Neural cell (in vitro differentiated cells): ENCODE measurements at regions not wholly inside any gene's neighbourhood (a gene's known extent, or its start where the extent isn't known, plus 50 kb on each side); places are given as distances from the start of the nearest gene placed in this dataset.

Experiments used
- EP300 ChIP-seq: fragments of 450-650 bp; conservative IDR thresholded peaks from 2 replicates; pipeline ENCODE4 v1.6.1; 2014; ENCODE audit warnings: antibody characterized with exemption, mild to moderate bottlenecking, moderate library complexity; ENCODE audit not compliant: poor library complexity, severe bottlenecking
- EZH2 ChIP-seq: fragments of 200-600, 300-800 bp; shearing (Covaris generic), sonication (generic); IDR thresholded peaks from 2 replicates; pipeline ENCODE4 v1.6.1; 2014; ENCODE audit warnings: antibody characterized with exemption, low read length, borderline replicate concordance, mild to moderate bottlenecking; ENCODE audit not compliant: insufficient read depth, poor library complexity, severe bottlenecking
- MXI1 ChIP-seq: fragments of 450-650 bp; conservative IDR thresholded peaks from 2 replicates; pipeline ENCODE4 v1.6.1; 2014; ENCODE audit warnings: antibody characterized with exemption, mild to moderate bottlenecking; ENCODE audit not compliant: poor library complexity, severe bottlenecking
- POLR2AphosphoS5 ChIP-seq: IDR thresholded peaks from 2 replicates; pipeline ENCODE4 v1.6.1; 2012
- RAD21 ChIP-seq: fragments of 450-650 bp; conservative IDR thresholded peaks from 2 replicates; pipeline ENCODE4 v1.6.1; 2014; ENCODE audit warnings: antibody characterized with exemption, mild to moderate bottlenecking, moderate library complexity
- SMC3 ChIP-seq: fragments of 450-650 bp; conservative IDR thresholded peaks from 2 replicates; pipeline ENCODE4 v1.6.1; 2014; ENCODE audit warnings: antibody characterized with exemption, mild to moderate bottlenecking, moderate library complexity; ENCODE audit not compliant: poor library complexity
- TAF1 ChIP-seq: IDR thresholded peaks from 2 replicates; pipeline ENCODE4 v1.6.1; 2012; ENCODE audit warnings: low read depth
- TF ChIP-seq, protein P1 (sequence below): fragments of 450-650 bp; IDR thresholded peaks from 2 replicates; pipeline ENCODE4 v1.5.1; 2014; ENCODE audit warnings: antibody characterized with exemption, mild to moderate bottlenecking, moderate library complexity; ENCODE audit not compliant: poor library complexity, severe bottlenecking
- TF ChIP-seq, protein P2 (sequence below): IDR thresholded peaks from 2 replicates; pipeline ENCODE4 v1.6.1; 2012; ENCODE audit warnings: borderline replicate concordance

DNA sequence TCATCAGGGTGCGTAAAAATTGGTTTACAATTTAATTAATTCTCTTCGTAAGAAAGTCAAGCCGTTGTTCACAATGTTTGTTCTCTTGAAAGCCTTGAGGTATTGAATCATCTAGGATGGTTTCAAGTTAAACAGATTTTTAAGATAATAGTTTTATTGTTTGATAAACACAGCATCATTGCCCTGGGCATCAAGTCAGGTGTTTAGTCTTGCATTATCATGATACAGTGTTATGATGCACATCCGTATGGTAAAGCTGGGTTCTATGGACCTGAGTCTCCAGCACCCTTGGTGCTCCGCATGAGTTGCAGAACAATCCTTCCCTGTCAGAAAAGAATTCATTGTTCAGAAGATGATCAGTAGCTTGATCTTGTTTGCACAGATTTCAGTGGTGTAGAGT is 359.5 kb downstream of the LMO4 start:
- TF ChIP-seq SMC3 (no peak), EZH2 (no peak), EP300 (no peak), POLR2AphosphoS5 (no peak), MXI1 (no peak), RAD21 (no peak), TAF1 (no peak)
- TF ChIP-seq, protein P1, sequence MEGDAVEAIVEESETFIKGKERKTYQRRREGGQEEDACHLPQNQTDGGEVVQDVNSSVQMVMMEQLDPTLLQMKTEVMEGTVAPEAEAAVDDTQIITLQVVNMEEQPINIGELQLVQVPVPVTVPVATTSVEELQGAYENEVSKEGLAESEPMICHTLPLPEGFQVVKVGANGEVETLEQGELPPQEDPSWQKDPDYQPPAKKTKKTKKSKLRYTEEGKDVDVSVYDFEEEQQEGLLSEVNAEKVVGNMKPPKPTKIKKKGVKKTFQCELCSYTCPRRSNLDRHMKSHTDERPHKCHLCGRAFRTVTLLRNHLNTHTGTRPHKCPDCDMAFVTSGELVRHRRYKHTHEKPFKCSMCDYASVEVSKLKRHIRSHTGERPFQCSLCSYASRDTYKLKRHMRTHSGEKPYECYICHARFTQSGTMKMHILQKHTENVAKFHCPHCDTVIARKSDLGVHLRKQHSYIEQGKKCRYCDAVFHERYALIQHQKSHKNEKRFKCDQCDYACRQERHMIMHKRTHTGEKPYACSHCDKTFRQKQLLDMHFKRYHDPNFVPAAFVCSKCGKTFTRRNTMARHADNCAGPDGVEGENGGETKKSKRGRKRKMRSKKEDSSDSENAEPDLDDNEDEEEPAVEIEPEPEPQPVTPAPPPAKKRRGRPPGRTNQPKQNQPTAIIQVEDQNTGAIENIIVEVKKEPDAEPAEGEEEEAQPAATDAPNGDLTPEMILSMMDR, result no peak
- TF ChIP-seq, protein P2, sequence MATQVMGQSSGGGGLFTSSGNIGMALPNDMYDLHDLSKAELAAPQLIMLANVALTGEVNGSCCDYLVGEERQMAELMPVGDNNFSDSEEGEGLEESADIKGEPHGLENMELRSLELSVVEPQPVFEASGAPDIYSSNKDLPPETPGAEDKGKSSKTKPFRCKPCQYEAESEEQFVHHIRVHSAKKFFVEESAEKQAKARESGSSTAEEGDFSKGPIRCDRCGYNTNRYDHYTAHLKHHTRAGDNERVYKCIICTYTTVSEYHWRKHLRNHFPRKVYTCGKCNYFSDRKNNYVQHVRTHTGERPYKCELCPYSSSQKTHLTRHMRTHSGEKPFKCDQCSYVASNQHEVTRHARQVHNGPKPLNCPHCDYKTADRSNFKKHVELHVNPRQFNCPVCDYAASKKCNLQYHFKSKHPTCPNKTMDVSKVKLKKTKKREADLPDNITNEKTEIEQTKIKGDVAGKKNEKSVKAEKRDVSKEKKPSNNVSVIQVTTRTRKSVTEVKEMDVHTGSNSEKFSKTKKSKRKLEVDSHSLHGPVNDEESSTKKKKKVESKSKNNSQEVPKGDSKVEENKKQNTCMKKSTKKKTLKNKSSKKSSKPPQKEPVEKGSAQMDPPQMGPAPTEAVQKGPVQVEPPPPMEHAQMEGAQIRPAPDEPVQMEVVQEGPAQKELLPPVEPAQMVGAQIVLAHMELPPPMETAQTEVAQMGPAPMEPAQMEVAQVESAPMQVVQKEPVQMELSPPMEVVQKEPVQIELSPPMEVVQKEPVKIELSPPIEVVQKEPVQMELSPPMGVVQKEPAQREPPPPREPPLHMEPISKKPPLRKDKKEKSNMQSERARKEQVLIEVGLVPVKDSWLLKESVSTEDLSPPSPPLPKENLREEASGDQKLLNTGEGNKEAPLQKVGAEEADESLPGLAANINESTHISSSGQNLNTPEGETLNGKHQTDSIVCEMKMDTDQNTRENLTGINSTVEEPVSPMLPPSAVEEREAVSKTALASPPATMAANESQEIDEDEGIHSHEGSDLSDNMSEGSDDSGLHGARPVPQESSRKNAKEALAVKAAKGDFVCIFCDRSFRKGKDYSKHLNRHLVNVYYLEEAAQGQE, result no peak
